Hematopoietic multipotent progenitor cell treated with erythropoietin and hydrocortisone succinate and interleukin-3 and kit ligand, for 8 days (in vitro differentiated cells): ENCODE measurements at regions not wholly inside any gene's neighbourhood (a gene's known extent, or its start where the extent isn't known, plus 50 kb on each side); places are given as distances from the start of the nearest gene placed in this dataset.
"Not testable (repeated sequence)": the region's sequence is repeated elsewhere in the genome, so short reads cannot be mapped to it uniquely, and the experiment has no call there.

Experiments
- DNase-seq: peaks from one replicate; pipeline ENCODE4 v3.0.0-alpha.2; 2015

DNA sequence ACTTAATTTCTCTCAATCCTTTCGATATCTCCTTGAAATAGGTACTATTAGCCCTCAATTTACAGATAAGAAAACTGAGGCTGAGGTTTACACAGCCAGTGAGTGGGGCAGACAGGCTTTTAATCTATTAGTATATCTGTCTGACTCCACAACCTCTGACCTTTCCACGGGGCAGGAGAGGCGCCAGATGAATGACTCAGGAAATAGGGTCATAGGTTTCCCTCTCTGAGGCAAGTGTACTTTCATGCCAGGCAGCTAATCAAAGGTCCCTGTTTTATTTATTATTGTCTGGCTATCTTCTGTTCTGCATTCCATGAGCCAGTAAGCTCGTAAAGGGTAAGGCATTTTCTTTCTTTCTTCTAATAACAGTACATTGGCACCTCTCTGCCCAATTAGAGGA, 79.6 kb upstream of the KLF4 start:
- DNase-seq: no peak

DNA sequence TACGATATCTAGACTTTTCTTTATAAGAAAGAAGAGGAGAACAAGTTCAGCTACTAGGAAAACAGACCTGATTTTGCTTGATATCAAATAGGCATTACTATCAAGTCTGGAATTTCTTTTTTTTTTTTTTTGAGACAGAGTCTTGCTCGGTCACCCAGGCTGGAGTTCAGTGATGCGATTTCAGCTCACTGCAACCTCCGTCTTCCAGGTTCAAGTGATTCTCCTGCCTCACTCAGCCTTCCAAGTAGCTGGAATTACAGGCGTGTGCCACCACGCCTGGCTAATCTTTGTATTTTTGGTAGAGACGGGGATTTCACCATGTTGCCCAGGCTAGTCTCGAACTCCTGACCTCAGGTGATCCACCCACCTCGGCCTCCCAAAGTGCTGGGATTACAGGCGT, 78.8 kb upstream of the KLF4 start:
- DNase-seq: not testable (repeated sequence)

GRCh38 chr9:107567462-107567861, 77.9 kb upstream of the KLF4 start:
- no peak for DNase-seq

- DNase-seq: no peak
Observed at GRCh38 chr9:107566611-107567061, 77.1 kb upstream of the KLF4 start.

GRCh38 chr9:107562798-107563197, 73.2 kb upstream of the KLF4 start:
- DNase-seq: no peak

DNA sequence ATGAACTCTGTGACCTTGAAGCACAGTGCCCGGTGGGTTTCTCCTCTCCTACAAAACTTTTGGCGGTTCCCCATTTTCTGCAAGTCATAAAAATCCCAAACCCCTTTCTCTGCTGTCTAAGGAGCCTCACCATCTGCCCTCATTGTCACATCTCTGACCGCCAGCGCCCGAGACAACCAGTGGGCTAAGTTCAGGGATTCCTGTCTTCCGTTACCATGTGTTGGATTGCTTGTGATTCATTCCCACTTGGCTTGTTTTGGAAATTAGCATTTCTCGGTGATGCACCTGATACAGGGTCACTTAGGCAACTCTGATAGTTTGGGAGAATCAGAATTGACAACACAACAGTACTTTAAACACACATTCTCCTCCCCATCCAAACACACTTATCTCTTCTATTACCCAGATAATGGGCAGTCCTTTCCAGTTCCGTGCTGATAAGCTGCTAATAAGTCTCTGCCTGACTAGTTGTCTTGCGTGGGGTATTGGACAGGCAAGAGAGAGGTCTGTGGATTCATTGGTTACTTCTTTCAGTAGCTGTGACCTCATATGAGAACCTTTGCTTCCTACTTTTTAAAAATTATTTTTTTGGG, 70.0 kb upstream of the KLF4 start:
- DNase-seq: no peak

GRCh38 chr9:107557236-107557990, 67.8 kb upstream of the KLF4 start:
- DNase-seq: no peak

DNA sequence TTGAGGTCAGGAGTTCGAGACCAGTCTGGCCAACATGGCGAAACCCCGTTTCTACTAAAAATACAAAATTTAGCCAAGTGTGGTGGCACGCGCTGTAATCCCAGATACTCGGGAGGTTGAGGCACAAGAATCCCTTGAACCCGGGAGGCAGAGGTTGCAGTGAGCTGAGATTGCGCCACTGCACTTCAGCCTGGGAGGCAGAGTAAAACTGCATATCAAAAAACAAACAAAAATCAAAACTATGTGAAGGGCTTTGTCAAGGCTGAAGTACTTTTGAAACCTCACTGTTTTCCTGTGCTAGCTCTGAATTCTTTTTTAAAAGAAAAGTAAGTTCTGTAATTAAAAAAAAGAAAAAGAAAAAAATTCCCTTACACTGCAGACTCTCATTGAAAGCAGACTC, 65.1 kb upstream of the KLF4 start:
- no peak for DNase-seq

DNA sequence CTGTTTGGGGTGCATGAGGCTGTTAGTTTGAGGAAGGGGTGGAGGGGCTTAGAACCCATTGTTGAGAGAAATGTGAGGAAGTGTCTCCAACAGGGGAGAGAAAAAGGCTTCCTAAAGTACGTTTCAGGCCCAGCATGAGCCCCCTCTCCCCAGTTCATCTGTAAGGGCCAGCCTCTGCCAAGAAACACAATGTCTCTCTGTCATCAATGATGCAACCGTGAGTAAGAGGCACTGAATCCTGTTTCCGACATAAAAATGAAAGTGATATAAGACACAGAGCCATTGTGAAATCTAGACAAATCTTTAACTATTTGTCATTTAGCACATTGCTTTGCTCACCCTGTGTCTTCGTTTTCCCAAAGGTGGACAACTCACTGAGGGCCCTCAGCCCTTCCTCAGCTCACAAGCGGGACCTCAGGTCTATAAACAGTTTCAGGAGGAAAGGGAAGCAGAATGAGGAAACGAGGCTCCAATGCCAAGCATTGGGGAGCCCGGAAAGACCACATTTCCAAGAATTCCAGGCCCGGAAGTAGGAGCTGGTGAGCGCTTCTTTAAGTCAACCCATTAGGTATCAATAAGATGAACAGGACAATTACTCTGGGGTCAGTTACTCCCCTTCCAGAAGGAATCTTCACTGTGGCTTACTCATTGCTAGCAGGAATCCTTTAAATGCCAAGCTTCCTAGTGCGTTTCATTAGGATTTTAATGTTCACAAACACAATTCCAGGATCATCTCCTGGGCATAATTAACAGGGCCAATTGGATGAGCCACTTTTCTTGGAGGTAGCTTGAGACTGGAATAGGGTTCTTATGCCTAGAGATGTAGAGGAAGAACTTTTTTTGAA, 59.0 kb upstream of the KLF4 start:
- no peak for DNase-seq

DNA sequence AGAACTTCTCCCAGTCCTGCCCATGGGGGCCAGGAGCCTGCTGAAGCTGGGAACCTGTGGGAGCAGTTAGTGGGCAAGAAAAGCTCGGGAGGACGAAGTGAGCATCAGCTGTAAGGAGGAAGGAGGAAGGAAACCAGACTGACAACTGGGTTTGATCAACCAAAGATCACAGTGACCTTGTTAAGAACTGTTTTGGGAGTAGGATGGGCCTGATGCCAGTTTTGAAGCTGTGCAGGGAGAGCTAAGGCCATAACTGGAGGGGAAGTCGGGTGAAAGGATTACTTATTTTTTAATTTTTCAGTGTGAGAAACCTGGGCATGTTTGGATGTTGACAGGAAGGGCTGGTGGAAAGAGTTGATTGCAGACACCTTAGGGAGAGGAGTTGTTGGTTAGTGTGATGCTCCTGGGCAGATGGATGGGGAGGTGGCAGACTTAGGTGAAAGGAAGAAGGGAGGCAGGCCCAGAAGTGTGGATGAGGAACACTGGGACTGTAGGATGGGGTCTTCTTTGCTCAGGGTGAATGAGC, 58.3 kb upstream of the KLF4 start:
- no peak for DNase-seq

DNA sequence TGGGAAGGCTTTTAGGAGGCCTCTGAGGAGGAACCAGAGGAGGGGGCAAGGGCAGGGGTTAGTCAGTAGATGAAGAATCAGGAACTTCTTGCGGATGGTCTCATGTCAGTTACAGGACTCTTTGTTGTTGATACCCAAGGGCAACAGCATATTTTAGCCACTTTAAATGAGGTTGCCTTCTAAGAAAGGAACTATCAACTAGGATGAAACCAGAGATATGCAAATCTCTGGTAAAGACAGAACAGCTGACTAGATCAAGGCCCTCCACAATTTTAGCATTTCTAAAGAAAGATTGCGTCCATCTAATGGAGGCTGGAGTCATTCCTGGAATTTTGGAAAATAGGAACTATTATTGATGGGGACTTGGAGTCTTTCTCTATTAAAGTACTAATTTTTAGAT, 57.7 kb upstream of the KLF4 start:
- no peak for DNase-seq

DNA sequence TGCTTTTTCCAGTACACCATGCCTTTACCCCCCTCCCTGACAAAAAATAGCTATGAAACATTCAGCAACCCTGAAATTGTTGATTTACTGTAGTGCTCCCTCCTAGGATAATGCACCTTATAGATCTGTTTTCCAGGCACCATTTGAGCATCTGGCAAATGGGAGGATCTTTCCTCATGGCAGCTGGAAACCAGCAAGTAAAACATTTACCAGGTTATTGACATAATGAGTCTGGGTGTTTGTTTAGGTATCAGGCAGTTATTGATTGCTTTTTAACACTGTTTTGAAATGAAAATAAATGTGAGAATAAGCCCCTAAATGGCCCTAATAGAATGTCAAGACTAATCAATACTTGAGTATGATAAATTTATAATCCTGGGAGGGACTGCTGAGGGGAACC, 57.3 kb upstream of the KLF4 start:
- no peak for DNase-seq

GRCh38 chr9:107545036-107545435, 55.5 kb upstream of the KLF4 start:
- DNase-seq: no peak

DNA sequence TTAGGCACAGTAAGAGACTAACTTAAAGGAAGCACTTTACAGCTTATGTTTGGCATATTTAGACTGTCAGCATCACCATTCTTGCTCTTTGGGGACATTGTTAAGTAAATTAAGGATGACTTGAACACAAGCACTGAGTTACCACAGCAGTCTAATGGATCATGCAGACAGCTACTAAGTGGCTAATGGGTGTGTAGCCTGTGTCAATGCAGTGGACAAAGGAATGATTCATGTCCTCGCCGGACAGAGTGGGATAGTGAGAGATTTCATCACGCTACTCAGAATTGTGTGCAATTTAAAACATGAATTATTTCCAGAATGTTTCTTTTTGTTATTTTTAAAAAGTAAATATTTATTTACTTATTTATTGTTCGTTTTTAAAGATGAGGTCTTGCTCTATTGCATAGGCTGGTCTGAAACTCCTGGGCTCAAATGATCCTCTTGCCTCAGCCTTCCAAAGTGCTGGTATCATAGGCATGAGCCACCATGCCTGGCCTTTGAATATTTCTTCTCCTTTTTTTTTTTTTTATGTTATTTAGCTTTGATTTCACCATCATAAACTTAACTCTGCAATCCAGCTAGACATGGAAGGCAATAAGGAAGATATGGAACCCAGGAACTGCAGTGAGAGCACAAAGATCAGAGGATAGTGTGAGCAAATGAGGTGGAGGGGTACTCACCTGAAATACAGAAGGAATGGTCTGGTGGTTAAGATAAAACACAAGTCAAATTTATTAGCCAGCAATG, 53.0 kb upstream of the KLF4 start:
- no peak for DNase-seq

DNA sequence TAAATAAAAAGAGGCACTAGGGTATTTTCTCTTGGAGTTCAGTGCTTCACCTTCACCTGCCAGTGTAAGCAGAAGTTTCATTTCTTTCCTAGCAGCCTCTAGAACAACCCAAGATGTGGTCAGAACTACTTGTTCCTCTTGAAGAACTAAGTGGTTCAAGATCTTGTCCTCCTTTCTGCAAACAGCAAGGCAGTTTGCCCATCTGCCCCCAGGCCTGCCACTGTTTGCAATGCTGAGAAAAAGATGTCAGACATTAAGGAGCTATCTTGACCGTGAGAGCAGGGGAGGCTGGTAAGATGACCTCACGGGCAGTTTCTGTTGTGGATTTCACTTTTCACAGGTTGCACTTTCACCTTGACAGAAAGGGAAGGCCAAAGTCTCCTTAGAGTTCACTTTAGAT, 52.0 kb upstream of the KLF4 start:
- DNase-seq: no peak

DNA sequence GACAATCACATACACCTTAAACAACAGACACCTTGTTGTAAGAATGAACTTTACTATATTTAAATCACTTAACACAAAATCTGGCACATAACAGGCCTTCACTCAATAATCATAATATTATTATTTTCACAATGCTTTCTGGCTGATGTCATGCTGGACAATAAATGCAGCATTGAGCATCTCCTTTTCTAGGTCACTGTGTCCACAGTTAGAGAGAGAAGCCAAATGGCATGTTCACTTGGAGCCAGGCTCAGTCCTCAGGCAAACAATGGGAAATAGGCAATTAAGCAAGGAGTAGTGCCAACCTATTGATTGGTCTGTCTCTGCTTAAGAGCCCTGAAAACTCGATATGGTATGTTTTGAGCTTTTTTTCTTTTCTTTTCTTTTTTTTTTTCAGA, 50.6 kb upstream of the KLF4 start:
- DNase-seq: no peak

GRCh38 chr9:107539427-107540163, 50.0 kb upstream of the KLF4 start:
- DNase-seq: no peak
